Keratinocyte (primary cell): ENCODE measurements at regions not wholly inside any gene's neighbourhood (a gene's known extent, or its start where the extent isn't known, plus 50 kb on each side); places are given as distances from the start of the nearest gene placed in this dataset.

Experiments
- DNase-seq: peaks from one replicate; pipeline ENCODE4 v3.0.0-alpha.2; 2011; ENCODE audit warnings: low read depth, missing footprints, low spot score
- FAIRE-seq: peaks from 2 replicates; lab custom pipeline; 2011; peaks lifted over from hg19 to GRCh38; lab: Jason Lieb, UNC
- H2AFZ ChIP-seq: 2 replicates; pipeline ENCODE4 v1.6.0; 2012; ENCODE audit warnings: low read length, control low read depth, inconsistent platforms; ENCODE audit not compliant: control insufficient read depth
- H3K27ac ChIP-seq: 2 replicates; pipeline ENCODE4 v1.5.1; 2011; ENCODE audit warnings: low read length; ENCODE audit not compliant: control insufficient read depth, insufficient read depth
- H3K27me3 ChIP-seq: 3 replicates; pipeline ENCODE4 v1.6.0; 2011; ENCODE audit warnings: low read length; ENCODE audit not compliant: control insufficient read depth, insufficient read depth; ENCODE audit errors: extremely low read depth
- H3K36me3 ChIP-seq, 2 experiments: 2 replicates in 1 of 2; 3 replicates in 1 of 2; pipeline ENCODE4 v1.5.1; 2011; ENCODE audit warnings: low read length in 2 of 2, mild to moderate bottlenecking in 1 of 2; ENCODE audit not compliant: control insufficient read depth in 2 of 2, insufficient read depth in 2 of 2; ENCODE audit errors: extremely low read depth in 1 of 2
- H3K4me1 ChIP-seq: 3 replicates; pipeline ENCODE4 v1.5.1; 2011; ENCODE audit warnings: low read length; ENCODE audit not compliant: control insufficient read depth, insufficient read depth; ENCODE audit errors: extremely low read depth
- H3K4me2 ChIP-seq: 3 replicates; pipeline ENCODE4 v1.6.0; 2011; ENCODE audit warnings: low read depth, low read length; ENCODE audit not compliant: control insufficient read depth, insufficient read depth; ENCODE audit errors: extremely low read depth
- H3K4me3 ChIP-seq, 3 experiments: fragments of 200-600 bp in 1 of 3; sonication (generic) in 1 of 3; 2 replicates in 2 of 3; 3 replicates in 1 of 3; pipeline ENCODE4 v1.5.1; 2011 to 2016; ENCODE audit warnings: low read length in 3 of 3, mild to moderate bottlenecking in 3 of 3, control low read depth in 2 of 3, inconsistent platforms in 1 of 3, low read depth in 1 of 3, mixed read lengths in 1 of 3, mixed run types in 1 of 3, moderate library complexity in 1 of 3; ENCODE audit not compliant: control insufficient read depth in 2 of 3, insufficient read depth in 2 of 3; ENCODE audit errors: extremely low read depth in 1 of 3
- H3K79me2 ChIP-seq: 2 replicates; pipeline ENCODE4 v1.6.0; 2012; ENCODE audit warnings: low read length; ENCODE audit not compliant: control insufficient read depth, insufficient read depth
- H3K9ac ChIP-seq: 3 replicates; pipeline ENCODE4 v1.6.0; 2011; ENCODE audit warnings: low read length; ENCODE audit not compliant: control insufficient read depth, insufficient read depth; ENCODE audit errors: extremely low read depth
- H3K9me1 ChIP-seq: 3 replicates; pipeline ENCODE4 v1.6.0; 2011; ENCODE audit warnings: low read length; ENCODE audit not compliant: control insufficient read depth, insufficient read depth; ENCODE audit errors: extremely low read depth
- H3K9me3 ChIP-seq: 2 replicates; pipeline ENCODE4 v1.5.1; 2012; ENCODE audit warnings: low read depth, low read length; ENCODE audit not compliant: control insufficient read depth
- H4K20me1 ChIP-seq: 3 replicates; pipeline ENCODE4 v1.6.0; 2011; ENCODE audit warnings: low read length; ENCODE audit not compliant: control insufficient read depth, insufficient read depth; ENCODE audit errors: extremely low read depth
- CTCF ChIP-seq, 3 experiments: IDR thresholded peaks in 1 of 3; conservative IDR thresholded peaks in 1 of 3; optimal IDR thresholded peaks in 1 of 3; 2 replicates in 2 of 3; 3 replicates in 1 of 3; pipeline versions ENCODE3 to v1.5.1; 2011; ENCODE audit warnings: low read length in 3 of 3, mild to moderate bottlenecking in 3 of 3, moderate library complexity in 2 of 3, control low read depth in 1 of 3, inconsistent platforms in 1 of 3; ENCODE audit not compliant: insufficient read depth in 2 of 3; ENCODE audit errors: extremely low read depth in 1 of 3
- EZH2 ChIP-seq: IDR thresholded peaks from one replicate; pipeline ENCODE4 v1.6.1; 2012; ENCODE audit warnings: inconsistent platforms, mild to moderate bottlenecking, low read length, moderate library complexity
- dilution Hi-C: fragments of 300-500 bp; cut with MboI; formaldehyde crosslinking; loops from one replicate; pipeline ENCODE4 v1.7.0; 2020; ENCODE audit warnings: low sequenced_read_pairs; ENCODE audit not compliant: extremely low pct_ligation_motif_present

- DNase-seq = no peak
- no peaks in the 10 kb centered on the region for H4K20me1 ChIP-seq
- no peaks in the 10 kb centered on the region for H3K9me3 ChIP-seq
- H3K27me3 ChIP-seq = no peaks in the 10 kb centered on the region
- peaks cover 4% of the 10 kb centered on the region for H3K4me1 ChIP-seq
- no peak overlapping the region for H3K4me2 ChIP-seq
- no peak overlapping the region for H3K27ac ChIP-seq
- H2AFZ ChIP-seq = no peak overlapping the region
- H3K9ac ChIP-seq = no peak overlapping the region
- no peak overlapping the region for H3K4me3 ChIP-seq
- H3K36me3 ChIP-seq = no peaks in the 10 kb centered on the region
- no peak for FAIRE-seq
- H3K9me1 ChIP-seq = no peaks in the 10 kb centered on the region
- no peaks in the 10 kb centered on the region for H3K79me2 ChIP-seq
- TF ChIP-seq EZH2 (no peak), CTCF (optimal IDR thresholded peaks at IDR 0.05 in 1 of 3, IDR thresholded peaks at IDR 0.05 in 1 of 3, conservative IDR thresholded peaks at IDR 0.05 in 1 of 3; ENCODE audit: extremely low read depth in 1 of 3, insufficient read depth in 2 of 3, low read length in 3 of 3) (no peak)
- dilution Hi-C loops = no loop called here
Observed at GRCh38 chr11:37926772-37927171, 1328.7 kb upstream of the RAG2 start.

- no peak overlapping the region for H3K9ac ChIP-seq
- no peak overlapping the region for H2AFZ ChIP-seq
- no peaks in the 10 kb centered on the region for H3K27me3 ChIP-seq
- DNase-seq (no peak), FAIRE-seq (no peak)
- no peaks in the 10 kb centered on the region for H3K36me3 ChIP-seq
- no peaks in the 10 kb centered on the region for H3K79me2 ChIP-seq
- no peaks in the 10 kb centered on the region for H3K4me1 ChIP-seq
- TF ChIP-seq CTCF (optimal IDR thresholded peaks at IDR 0.05 in 1 of 3, IDR thresholded peaks at IDR 0.05 in 1 of 3, conservative IDR thresholded peaks at IDR 0.05 in 1 of 3; ENCODE audit: extremely low read depth in 1 of 3, insufficient read depth in 2 of 3, low read length in 3 of 3) = no peak
- no peak for TF ChIP-seq EZH2
- H3K9me1 ChIP-seq = no peaks in the 10 kb centered on the region
- H3K27ac ChIP-seq = no peak overlapping the region
- H3K9me3 ChIP-seq = no peaks in the 10 kb centered on the region
- H3K4me2 ChIP-seq = no peak overlapping the region
- H4K20me1 ChIP-seq = no peaks in the 10 kb centered on the region
- dilution Hi-C loops = no loop called here
- H3K4me3 ChIP-seq = no peak overlapping the region
Observed at GRCh38 chr11:37916331-37916730, 1318.3 kb upstream of the RAG2 start.
